HG03280 (cell line): ENCODE measurements at regions not wholly inside any gene's neighbourhood (a gene's known extent, or its start where the extent isn't known, plus 50 kb on each side); places are given as distances from the start of the nearest gene placed in this dataset.

Source experiments
- ATAC-seq: cut with Tn5 transposase; IDR thresholded peaks from one replicate; pipeline ENCODE4 v1.9.1; 2021; ENCODE audit warnings: mild to moderate bottlenecking, moderate library complexity; ENCODE audit not compliant: unreplicated experiment

- no peak for ATAC-seq
These were observed 98.9 kb downstream of the HDGFL1 start for GRCh38 chr6:22668307-22668706.

GRCh38 chr6:22668717-22669116 lies 99.4 kb downstream of the HDGFL1 start:
- ATAC-seq, result no peak

DNA sequence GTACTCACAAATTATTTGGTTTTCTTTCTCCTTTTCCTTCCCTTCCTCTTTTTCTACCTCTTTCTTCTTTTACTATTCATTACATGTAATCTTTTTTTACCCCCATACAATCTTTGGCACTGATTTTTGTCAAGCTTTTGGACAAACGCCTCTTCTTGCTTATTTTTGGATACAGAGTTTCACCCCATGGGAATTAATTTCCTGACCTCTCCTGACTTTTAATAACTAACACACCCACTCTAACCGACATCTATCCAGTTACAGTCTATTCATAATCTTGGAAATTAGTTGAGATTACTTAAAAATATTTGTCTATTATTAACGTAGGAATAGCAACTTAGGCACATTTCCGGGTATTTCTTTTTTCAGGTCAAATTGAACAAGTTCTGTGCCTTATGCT lies 101.2 kb downstream of the HDGFL1 start:
- ATAC-seq, result no peak

DNA sequence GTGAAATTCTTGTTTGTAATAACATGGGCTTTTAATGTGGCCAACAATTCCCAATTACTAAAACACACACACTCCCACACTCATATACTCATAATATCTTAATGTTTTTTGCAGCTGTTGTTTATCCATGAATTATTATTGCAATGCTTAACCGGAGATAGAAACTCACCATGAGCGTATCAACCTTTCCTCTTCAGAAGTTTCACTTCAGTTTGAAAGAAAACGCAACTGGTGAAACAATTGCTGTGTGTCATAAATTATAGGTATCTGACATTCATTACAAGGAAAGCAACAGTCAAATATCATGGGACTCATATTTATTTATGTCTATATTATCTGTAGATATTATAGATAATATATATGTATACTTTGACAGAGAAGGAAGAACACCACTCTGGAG lies 104.1 kb downstream of the HDGFL1 start:
- no peak for ATAC-seq

DNA sequence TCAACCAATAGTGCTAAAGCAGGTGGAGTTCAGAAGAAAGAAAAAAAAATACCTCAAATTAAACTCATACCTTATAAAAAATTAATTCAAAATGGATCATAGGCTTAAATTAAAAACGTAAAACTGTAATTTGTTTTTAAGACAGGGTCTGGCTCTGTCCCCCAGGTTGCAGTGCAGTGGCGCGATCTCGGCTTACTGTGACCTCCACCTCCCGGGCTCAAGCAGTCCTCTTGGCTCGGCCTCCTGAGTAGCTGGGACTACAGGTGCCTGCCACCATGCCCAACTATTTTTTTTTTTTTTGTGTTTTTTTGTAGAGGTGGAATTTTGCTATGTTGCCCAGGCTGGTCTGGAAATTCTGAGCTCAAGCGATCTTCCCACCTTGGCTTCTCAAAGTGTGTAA lies 111.6 kb downstream of the HDGFL1 start:
- no peak for ATAC-seq

DNA sequence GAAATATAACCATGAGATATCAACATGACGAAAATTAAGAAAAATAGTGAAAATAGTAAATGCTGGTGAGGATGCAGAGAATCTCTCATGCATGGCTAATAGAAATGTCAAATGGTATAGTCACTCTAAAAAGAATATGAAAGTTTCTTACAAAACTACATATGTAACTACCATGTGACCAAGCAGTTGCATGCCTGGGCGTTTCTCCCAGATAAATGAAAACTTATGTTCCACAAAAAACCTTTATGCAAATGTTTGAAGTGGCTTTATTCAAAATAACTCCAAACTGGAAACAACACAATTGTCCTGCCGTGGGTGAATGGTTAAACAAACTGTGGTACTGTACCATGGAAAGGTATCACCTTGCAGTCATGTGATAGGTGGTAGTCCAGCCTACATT lies 112.4 kb downstream of the HDGFL1 start:
- no peak for ATAC-seq

DNA sequence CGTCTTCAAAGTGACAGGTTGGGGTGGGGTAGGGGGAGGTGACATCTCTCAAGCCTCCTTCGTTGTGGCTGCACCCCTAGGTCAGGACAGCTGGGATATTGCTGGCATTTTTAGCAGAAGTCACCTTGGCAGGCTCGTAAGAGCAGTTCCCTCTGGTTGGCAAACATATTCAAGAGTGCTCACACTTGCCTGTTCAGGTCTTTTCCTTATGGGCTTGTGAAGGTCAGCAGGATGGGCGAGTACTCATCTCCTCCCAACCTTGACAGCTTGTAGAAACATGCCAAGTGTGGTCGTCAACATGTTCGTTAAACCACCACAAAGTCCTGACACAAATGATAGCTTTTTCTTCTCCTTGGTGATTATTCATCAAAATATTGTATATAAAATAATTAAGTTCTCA lies 113.6 kb downstream of the HDGFL1 start:
- no peak for ATAC-seq

- no peak for ATAC-seq
These were observed 121.1 kb downstream of the HDGFL1 start for GRCh38 chr6:22690446-22690845.

- ATAC-seq, result no peak
These were observed 124.8 kb downstream of the HDGFL1 start for GRCh38 chr6:22694092-22694724.

DNA sequence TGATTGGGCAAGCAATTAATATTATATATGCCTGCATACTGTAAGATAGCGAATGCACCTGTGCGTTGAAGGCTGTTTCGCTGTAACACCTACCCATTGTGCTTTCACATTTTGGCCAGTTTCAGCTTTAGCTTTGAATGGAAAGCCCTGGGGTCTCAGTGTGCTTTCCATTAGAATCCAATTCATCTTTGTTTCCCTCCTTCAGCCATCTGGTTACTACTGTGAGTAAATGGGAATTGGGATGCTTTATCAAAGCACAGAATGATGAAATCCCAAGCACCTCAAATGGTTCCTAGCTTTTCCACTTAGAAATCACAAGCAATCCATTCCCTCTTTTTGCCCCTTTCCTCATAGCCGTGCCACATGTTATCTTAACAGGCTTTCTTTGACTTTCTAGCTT lies 127.1 kb downstream of the HDGFL1 start:
- no peak for ATAC-seq

GRCh38 chr6:22697306-22697705 lies 127.9 kb downstream of the HDGFL1 start:
- ATAC-seq, result no peak

- ATAC-seq, result no peak
These were observed 129.8 kb downstream of the HDGFL1 start for GRCh38 chr6:22699151-22699550.

- no peak for ATAC-seq
These were observed 137.3 kb downstream of the HDGFL1 start for GRCh38 chr6:22706651-22707050.

- ATAC-seq, result no peak
These were observed 139.1 kb downstream of the HDGFL1 start for GRCh38 chr6:22708469-22708868.

GRCh38 chr6:22709803-22710202 lies 140.4 kb downstream of the HDGFL1 start:
- no peak for ATAC-seq

GRCh38 chr6:22716721-22717120 lies 147.4 kb downstream of the HDGFL1 start:
- ATAC-seq, result no peak

DNA sequence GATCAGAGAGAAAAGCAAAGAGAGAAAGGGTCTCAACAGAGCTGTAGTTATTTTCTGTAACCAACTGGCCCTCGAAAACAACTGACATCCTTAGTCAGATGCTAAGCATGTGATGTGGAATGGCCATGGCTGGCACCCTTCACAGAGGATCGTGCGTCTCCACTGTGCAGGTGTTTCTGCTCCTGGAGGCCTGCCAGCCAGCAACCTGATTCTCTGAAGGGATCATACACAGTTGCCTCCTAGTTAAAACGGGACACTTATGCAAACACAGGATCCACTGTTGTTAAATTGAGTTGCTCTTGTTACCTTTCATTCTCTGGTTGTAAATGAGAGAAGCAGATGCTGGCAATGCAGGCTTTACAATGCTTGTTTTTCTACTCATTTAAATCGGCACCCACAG lies 148.5 kb downstream of the HDGFL1 start:
- ATAC-seq, result no peak

DNA sequence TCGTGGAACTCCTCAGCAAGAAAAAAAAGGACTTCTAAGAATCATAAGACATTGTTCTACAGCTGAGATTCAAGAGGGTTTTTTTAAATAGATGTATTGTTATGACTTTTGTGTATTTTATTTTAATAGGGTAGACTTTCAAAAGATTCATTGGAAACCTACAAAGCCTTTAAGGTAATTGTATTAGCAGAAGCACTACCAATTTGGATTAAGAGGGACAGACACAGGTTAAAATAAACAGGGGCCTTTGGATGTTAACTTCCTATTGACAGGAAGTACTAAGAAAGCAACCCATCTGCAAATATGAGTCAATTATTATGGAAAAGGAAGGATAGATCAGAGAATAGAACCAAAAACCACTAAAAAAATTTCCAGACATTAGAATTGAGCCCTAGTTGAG lies 153.5 kb downstream of the HDGFL1 start:
- no peak for ATAC-seq

- no peak for ATAC-seq
These were observed 157.6 kb downstream of the HDGFL1 start for GRCh38 chr6:22726966-22727365.

GRCh38 chr6:22727710-22728109 lies 158.3 kb downstream of the HDGFL1 start:
- no peak for ATAC-seq

DNA sequence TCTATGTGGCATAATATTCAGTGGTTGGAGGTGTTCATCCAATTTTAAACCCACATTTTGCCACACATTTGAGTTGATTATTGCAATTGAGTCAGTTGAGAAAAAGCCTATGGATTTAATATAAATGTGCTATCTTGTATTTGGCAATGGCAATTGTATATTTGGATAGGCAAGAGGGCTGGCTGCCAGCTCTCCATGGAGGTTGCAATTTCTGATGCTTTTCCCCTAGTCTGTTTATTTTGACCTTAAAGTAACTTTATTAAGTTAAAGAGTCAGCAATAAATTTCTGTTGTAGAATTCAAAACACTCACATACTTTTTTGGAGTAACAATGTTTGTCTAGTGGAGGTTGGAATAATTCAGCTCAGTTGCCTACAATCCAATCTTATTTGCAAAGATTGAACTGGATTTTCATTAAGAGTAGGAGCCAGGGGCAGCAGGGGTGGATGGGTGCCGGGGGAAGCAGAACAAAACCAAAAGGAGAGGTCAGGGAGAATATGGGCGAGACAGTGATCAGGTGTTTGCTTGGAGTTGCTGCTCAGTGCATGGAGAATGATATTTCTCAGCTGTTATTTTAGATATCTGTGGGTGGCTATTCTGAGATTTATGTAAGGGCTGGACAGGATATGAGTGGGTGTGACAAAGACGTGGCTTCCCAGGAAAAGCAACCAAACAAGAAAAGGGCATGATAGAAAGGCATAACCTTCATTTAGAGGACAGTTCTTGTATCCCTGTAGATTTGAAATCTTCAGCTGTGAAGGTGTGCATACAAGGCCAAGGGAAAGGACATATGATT lies 163.0 kb downstream of the HDGFL1 start:
- ATAC-seq, result no peak

GRCh38 chr6:22736740-22737139 lies 167.4 kb downstream of the HDGFL1 start:
- no peak for ATAC-seq

DNA sequence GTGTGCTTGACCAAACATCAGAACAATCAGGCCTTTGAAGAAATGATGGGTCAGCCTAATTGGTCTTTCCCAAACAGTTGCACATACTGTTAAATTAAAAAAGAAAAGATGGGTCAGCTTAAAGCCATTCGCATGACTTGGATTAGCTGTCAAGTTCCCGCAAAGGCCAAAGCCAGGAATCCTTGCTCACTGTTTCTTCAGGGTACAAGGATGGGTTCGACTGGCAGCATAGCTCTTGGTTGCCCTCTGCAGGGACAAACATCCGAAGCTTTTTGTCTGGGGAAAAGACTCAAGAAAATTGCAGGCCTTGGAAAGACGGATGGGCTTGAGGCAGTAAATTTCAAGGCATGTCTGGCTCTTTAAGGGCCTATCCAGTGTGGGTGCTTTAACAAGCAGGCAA lies 168.0 kb downstream of the HDGFL1 start:
- no peak for ATAC-seq
